RWPE2 (cell line): ENCODE measurements at regions not wholly inside any gene's neighbourhood (a gene's known extent, or its start where the extent isn't known, plus 50 kb on each side); places are given as distances from the start of the nearest gene placed in this dataset.
"Not testable (repeated sequence)": the region's sequence is repeated elsewhere in the genome, so short reads cannot be mapped to it uniquely, and the experiment has no call there.

ENCODE experiments used
- ATAC-seq: fragments of 200-7000 bp; cut with Tn5 transposase; 3 replicates; pipeline ENCODE4 v1.9.1; 2021; ENCODE audit warnings: low read depth
- DNase-seq: peaks from one replicate; pipeline ENCODE4 v3.0.0-alpha.2; 2020; ENCODE audit warnings: low spot score
- H3K27ac ChIP-seq: fragments of 450-650 bp; 2 replicates; pipeline ENCODE4 v1.5.1; 2017; ENCODE audit warnings: mild to moderate bottlenecking; ENCODE audit not compliant: poor library complexity, severe bottlenecking
- H3K27me3 ChIP-seq: fragments of 250-450 bp; sonication (Bioruptor Pico); 2 replicates; pipeline ENCODE4 v1.5.1; 2021; ENCODE audit warnings: mild to moderate bottlenecking, moderate library complexity; ENCODE audit not compliant: insufficient read depth, poor library complexity, severe bottlenecking
- H3K36me3 ChIP-seq: fragments of 250-450 bp; sonication (Bioruptor Pico); 2 replicates; pipeline ENCODE4 v1.5.1; 2020; ENCODE audit warnings: low read depth, mild to moderate bottlenecking, moderate library complexity
- H3K4me1 ChIP-seq: fragments of 250-450 bp; sonication (Bioruptor Pico); 2 replicates; pipeline ENCODE4 v1.5.1; 2021; ENCODE audit warnings: mild to moderate bottlenecking, moderate library complexity; ENCODE audit not compliant: insufficient read depth, poor library complexity, severe bottlenecking
- H3K4me3 ChIP-seq: fragments of 250-450 bp; sonication (Bioruptor Pico); 2 replicates; pipeline ENCODE4 v1.5.1; 2021; ENCODE audit warnings: mild to moderate bottlenecking, moderate library complexity; ENCODE audit not compliant: severe bottlenecking
- H3K9me3 ChIP-seq: fragments of 250-450 bp; sonication (Bioruptor Pico); 2 replicates; pipeline ENCODE4 v1.5.1; 2021; ENCODE audit warnings: mild to moderate bottlenecking, moderate library complexity; ENCODE audit not compliant: severe bottlenecking
- CTCF ChIP-seq: fragments of 450-650 bp; IDR thresholded peaks from one replicate; pipeline ENCODE4 v1.5.1; 2017; ENCODE audit warnings: mild to moderate bottlenecking, moderate library complexity; ENCODE audit not compliant: poor library complexity, severe bottlenecking

GRCh38 chr2:62603154-62603712 lies 97.2 kb upstream of the TMEM17 start:
- no peak for DNase-seq
- H3K36me3 ChIP-seq, result no peaks in the 10 kb centered on the region
- H3K4me1 ChIP-seq, result peaks cover 13% of the 10 kb centered on the region
- ATAC-seq, result no peak
- no peak overlapping the region for H3K4me3 ChIP-seq
- no peaks in the 10 kb centered on the region for H3K27me3 ChIP-seq
- no peak for TF ChIP-seq CTCF
- no peaks in the 10 kb centered on the region for H3K9me3 ChIP-seq
- H3K27ac ChIP-seq, result peak overlapping the region; percentile 75

DNA sequence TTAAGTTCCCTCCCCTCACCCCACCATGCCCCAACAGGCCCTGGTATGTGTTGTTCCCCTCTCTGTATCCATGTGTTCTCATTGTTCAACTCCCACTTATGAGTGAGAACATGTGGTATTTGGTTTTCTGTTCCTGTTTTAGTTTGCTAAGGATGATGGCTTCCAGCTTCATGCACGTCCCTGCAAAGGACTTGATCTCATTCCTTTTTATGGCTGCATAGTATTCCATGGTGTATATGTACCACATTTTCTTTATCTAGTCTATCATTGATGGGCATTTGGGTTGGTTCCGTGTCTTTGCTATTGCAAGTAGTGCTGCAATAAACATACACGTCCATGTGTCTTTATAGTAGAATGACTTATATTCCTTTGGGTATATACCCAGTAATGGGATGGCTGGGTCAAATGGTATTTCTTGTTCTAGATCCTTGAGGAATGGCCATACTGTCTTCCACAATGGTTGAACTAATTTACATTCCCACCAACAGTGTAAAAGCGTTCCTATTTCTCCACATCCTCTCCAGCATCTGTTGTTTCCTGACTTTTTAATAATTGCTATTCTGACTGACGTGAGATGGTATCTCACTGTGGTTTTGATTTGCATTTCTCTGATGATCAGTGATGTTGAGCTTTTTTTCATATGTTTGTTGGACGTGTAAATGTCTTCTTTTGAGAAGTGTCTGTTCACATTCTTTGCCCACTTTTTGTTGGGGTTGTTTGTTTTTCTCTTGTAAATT lies 93.8 kb upstream of the TMEM17 start:
- peaks cover 13% of the 10 kb centered on the region for H3K4me1 ChIP-seq
- not testable (repeated sequence) for H3K4me3 ChIP-seq, H3K9me3 ChIP-seq, H3K27me3 ChIP-seq, ATAC-seq, H3K36me3 ChIP-seq, DNase-seq, H3K27ac ChIP-seq

GRCh38 chr2:62597323-62597722 lies 91.3 kb upstream of the TMEM17 start:
- TF ChIP-seq CTCF, result no peak
- H3K4me1 ChIP-seq, result no peaks in the 10 kb centered on the region
- H3K27me3 ChIP-seq, result no peaks in the 10 kb centered on the region
- no peaks in the 10 kb centered on the region for H3K9me3 ChIP-seq
- no peak for DNase-seq
- no peaks in the 10 kb centered on the region for H3K36me3 ChIP-seq
- ATAC-seq, result no peak
- H3K4me3 ChIP-seq, result no peak overlapping the region
- no peak overlapping the region for H3K27ac ChIP-seq

DNA sequence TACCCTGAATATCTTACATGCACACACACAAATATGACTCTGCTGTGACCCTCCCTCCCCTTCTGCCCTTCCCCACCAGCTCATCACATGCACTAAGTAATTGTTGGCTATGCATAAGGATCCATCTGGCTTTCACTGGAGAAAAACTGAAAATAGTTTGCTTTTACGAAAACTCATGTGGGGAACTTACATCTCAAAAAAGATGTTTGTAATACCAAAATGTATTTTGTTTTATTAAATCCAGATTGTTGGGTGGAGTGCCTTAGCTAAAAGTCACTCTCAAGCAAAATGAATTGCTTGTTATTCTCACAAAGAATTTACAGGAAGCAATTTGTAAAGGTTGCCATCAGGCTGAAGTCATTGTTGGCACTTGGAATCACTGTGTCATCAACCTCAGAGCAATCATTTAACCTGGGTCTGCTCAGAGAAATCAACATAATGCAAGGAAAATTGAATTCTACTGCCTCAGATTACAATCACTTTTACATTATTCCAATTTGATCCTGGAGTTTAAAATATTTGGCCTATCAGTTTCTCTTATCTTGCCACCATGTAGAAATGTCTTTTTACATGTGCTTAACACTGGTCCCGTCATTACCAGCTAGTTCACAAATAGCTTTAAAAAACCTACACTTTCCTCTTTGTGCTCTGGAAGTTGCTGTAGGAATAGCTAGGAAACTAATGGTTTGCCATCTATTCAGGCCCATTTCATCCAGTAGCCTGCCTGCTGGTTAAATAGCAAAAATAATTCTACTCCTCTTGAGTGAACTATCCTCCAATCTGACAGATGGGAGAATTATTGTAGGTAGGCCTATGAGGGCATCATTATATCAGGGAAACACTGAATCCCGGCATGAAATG lies 90.3 kb upstream of the TMEM17 start:
- no peaks in the 10 kb centered on the region for H3K4me1 ChIP-seq
- no peak overlapping the region for H3K4me3 ChIP-seq
- H3K27me3 ChIP-seq, result no peaks in the 10 kb centered on the region
- H3K9me3 ChIP-seq, result no peaks in the 10 kb centered on the region
- no peaks in the 10 kb centered on the region for H3K36me3 ChIP-seq
- ATAC-seq, result no peak
- no peak for DNase-seq
- H3K27ac ChIP-seq, result no peak overlapping the region
- no peak for TF ChIP-seq CTCF

- Histone ChIP-seq H3K27ac (no peak overlapping the region), H3K36me3 (no peaks in the 10 kb centered on the region), H3K9me3 (no peaks in the 10 kb centered on the region), H3K4me3 (no peak overlapping the region), H3K4me1 (no peaks in the 10 kb centered on the region), H3K27me3 (no peaks in the 10 kb centered on the region)
- ATAC-seq (no peak), DNase-seq (no peak)
- no peak for TF ChIP-seq CTCF
Observed at GRCh38 chr2:62595474-62595873, 89.5 kb upstream of the TMEM17 start.
